HG03045 (cell line): ENCODE measurements at regions not wholly inside any gene's neighbourhood (a gene's known extent, or its start where the extent isn't known, plus 50 kb on each side); places are given as distances from the start of the nearest gene placed in this dataset.
"Not testable (repeated sequence)": the region's sequence is repeated elsewhere in the genome, so short reads cannot be mapped to it uniquely, and the experiment has no call there.

Experiments used
- ATAC-seq: cut with Tn5 transposase; IDR thresholded peaks from one replicate; pipeline ENCODE4 v1.9.1; 2021; ENCODE audit warnings: mild to moderate bottlenecking, moderate library complexity; ENCODE audit not compliant: unreplicated experiment

GRCh38 chr10:78467496-78468106 is 433.9 kb downstream of the RPS24 start:
- no peak for ATAC-seq

- ATAC-seq, result not testable (repeated sequence)
Measured at GRCh38 chr10:78468731-78469130, 435.1 kb downstream of the RPS24 start.

GRCh38 chr10:78470267-78471103 is 436.8 kb downstream of the RPS24 start:
- ATAC-seq, result no peak

GRCh38 chr10:78471326-78471722 is 437.7 kb downstream of the RPS24 start:
- ATAC-seq, result no peak

GRCh38 chr10:78471723-78472550 is 438.3 kb downstream of the RPS24 start:
- no peak for ATAC-seq

GRCh38 chr10:78472551-78472890 is 438.9 kb downstream of the RPS24 start:
- ATAC-seq, result no peak

GRCh38 chr10:78473006-78473405 is 439.3 kb downstream of the RPS24 start:
- ATAC-seq, result no peak

GRCh38 chr10:78474743-78475142 is 441.1 kb downstream of the RPS24 start:
- ATAC-seq, result no peak

- no peak for ATAC-seq
Measured at GRCh38 chr10:78475437-78475836, 441.8 kb downstream of the RPS24 start.

- ATAC-seq, result no peak
Measured at GRCh38 chr10:78476156-78476555, 442.5 kb downstream of the RPS24 start.

- ATAC-seq, result no peak
Measured at GRCh38 chr10:78476844-78477243, 443.2 kb downstream of the RPS24 start.

- no peak for ATAC-seq
Measured at GRCh38 chr10:78478919-78479318, 445.3 kb downstream of the RPS24 start.

- ATAC-seq, result no peak
Measured at GRCh38 chr10:78479467-78479866, 445.8 kb downstream of the RPS24 start.

- ATAC-seq, result no peak
Measured at GRCh38 chr10:78481842-78482241, 448.2 kb downstream of the RPS24 start.

GRCh38 chr10:78483641-78484040 is 450.0 kb downstream of the RPS24 start:
- no peak for ATAC-seq

GRCh38 chr10:78489034-78489433 is 455.4 kb downstream of the RPS24 start:
- no peak for ATAC-seq

GRCh38 chr10:78491812-78492211 is 458.1 kb downstream of the RPS24 start:
- ATAC-seq, result no peak

- no peak for ATAC-seq
Measured at GRCh38 chr10:78492424-78492823, 458.8 kb downstream of the RPS24 start.

GRCh38 chr10:78494179-78494578 is 460.5 kb downstream of the RPS24 start:
- no peak for ATAC-seq

- ATAC-seq, result no peak
Measured at GRCh38 chr10:78502210-78502936, 468.7 kb downstream of the RPS24 start.

- ATAC-seq, result no peak
Measured at GRCh38 chr10:78504181-78504580, 470.5 kb downstream of the RPS24 start.
